Uterus (tissue), 2 donors: ENCODE measurements at regions not wholly inside any gene's neighbourhood (a gene's known extent, or its start where the extent isn't known, plus 50 kb on each side); places are given as distances from the start of the nearest gene placed in this dataset.

Source experiments
- CTCF ChIP-seq, 4 experiments: fragments of 200-600 bp in 2 of 4; fragments of 450-650 bp in 2 of 4; sonication (generic) in 2 of 4; IDR thresholded peaks; one replicate each; pipeline ENCODE4 v1.5.1; 2016 to 2019; ENCODE audit warnings: antibody characterized with exemption in 4 of 4, mild to moderate bottlenecking in 2 of 4, moderate library complexity in 1 of 4
- POLR2A ChIP-seq, 2 donors: fragments of 450-650 bp; IDR thresholded peaks; one replicate each; pipeline ENCODE4 v1.6.1; 2016; ENCODE audit warnings: antibody characterized with exemption in 2 of 2, mild to moderate bottlenecking in 1 of 2, moderate library complexity in 1 of 2

GRCh38 chr5:135122797-135123196 lies 88.8 kb upstream of the PITX1 start:
- TF ChIP-seq CTCF (IDR thresholded peaks at IDR 0.05), result no peak
- no peak for TF ChIP-seq POLR2A (IDR thresholded peaks at IDR 0.05)
